A673 (cell line): ENCODE measurements at regions not wholly inside any gene's neighbourhood (a gene's known extent, or its start where the extent isn't known, plus 50 kb on each side); places are given as distances from the start of the nearest gene placed in this dataset.

Experiments
- BruUV-seq: library from RNA; stranded (reverse); fragments of 400-500 nt; replicated peaks from 2 replicates; lab custom pipeline; 2021; lab: Mats Ljungman, UMichigan
- CTCF ChIA-PET: fragments of 300-600 bp; sonication (Branson Sonifier 250); formaldehyde crosslinking; loops from one replicate; lab custom pipeline; 2022; ENCODE audit warnings: antibody characterized with exemption; lab: Charles Lee
- POLR2A ChIA-PET: fragments of 300-600 bp; sonication (Branson Sonifier 250); formaldehyde crosslinking; loops from one replicate; lab custom pipeline; 2022; ENCODE audit warnings: antibody characterized with exemption; ENCODE audit not compliant: low non-redundant PET; lab: Charles Lee
- DNase-seq: peaks from one replicate; pipeline ENCODE4 v3.0.0-alpha.2; 2015; ENCODE audit warnings: low spot score
- H3K27ac ChIP-seq: fragments of 200-600 bp; sonication (generic); 2 replicates; pipeline ENCODE4 v1.5.1; 2016; ENCODE audit warnings: mixed run types, low read depth, mild to moderate bottlenecking, mixed read lengths, antibody characterized with exemption, low read length; ENCODE audit not compliant: poor library complexity, severe bottlenecking
- H3K27me3 ChIP-seq: fragments of 200-600 bp; sonication (generic); replicated peaks from 2 replicates; pipeline ENCODE4 v1.6.1; 2017; ENCODE audit warnings: mixed run types, low read depth, mild to moderate bottlenecking, mixed read lengths, antibody characterized with exemption, low read length; ENCODE audit not compliant: insufficient read depth, poor library complexity
- H3K36me3 ChIP-seq: fragments of 200-600 bp; sonication (generic); 2 replicates; pipeline ENCODE4 v1.6.1; 2016; ENCODE audit warnings: mixed run types, mild to moderate bottlenecking, mixed read lengths, antibody characterized with exemption, low read length; ENCODE audit not compliant: insufficient read depth, poor library complexity, severe bottlenecking
- H3K4me1 ChIP-seq: fragments of 200-600 bp; sonication (generic); 2 replicates; pipeline ENCODE4 v1.6.1; 2017; ENCODE audit warnings: mixed run types, mild to moderate bottlenecking, mixed read lengths, antibody characterized with exemption, low read length; ENCODE audit not compliant: insufficient read depth, poor library complexity, severe bottlenecking
- H3K4me3 ChIP-seq: fragments of 200-600 bp; sonication (generic); 2 replicates; pipeline ENCODE4 v1.5.1; 2016; ENCODE audit warnings: low read depth, mixed run types, mild to moderate bottlenecking, mixed read lengths, low read length; ENCODE audit not compliant: poor library complexity, severe bottlenecking
- H3K9me3 ChIP-seq: fragments of 200-600 bp; sonication (generic); 2 replicates; pipeline ENCODE4 v1.6.1; 2016; ENCODE audit warnings: mixed run types, low read depth, mild to moderate bottlenecking, mixed read lengths, antibody characterized with exemption, low read length; ENCODE audit not compliant: poor library complexity, severe bottlenecking
- EZH2 ChIP-seq: fragments of 200-600 bp; sonication (generic); IDR thresholded peaks from 2 replicates; pipeline ENCODE4 v1.6.1; 2017; ENCODE audit warnings: borderline replicate concordance, low read depth, mild to moderate bottlenecking, mixed read lengths, antibody characterized with exemption, low read length; ENCODE audit not compliant: poor library complexity, severe bottlenecking
- intact Hi-C: fragments of 100-400 bp; cut with micrococcal nuclease; formaldehyde crosslinking; loops from one replicate; pipeline ENCODE4 v1.10.0; 2022; ENCODE audit not compliant: unreplicated experiment
- TF ChIP-seq, protein P1 (sequence below): fragments of 300-800, 200-600 bp; sonication (generic); conservative IDR thresholded peaks from 2 replicates; pipeline ENCODE4 v1.5.1; 2017; ENCODE audit warnings: low read depth, mild to moderate bottlenecking, antibody characterized with exemption, low read length, moderate library complexity, mixed read lengths

DNA sequence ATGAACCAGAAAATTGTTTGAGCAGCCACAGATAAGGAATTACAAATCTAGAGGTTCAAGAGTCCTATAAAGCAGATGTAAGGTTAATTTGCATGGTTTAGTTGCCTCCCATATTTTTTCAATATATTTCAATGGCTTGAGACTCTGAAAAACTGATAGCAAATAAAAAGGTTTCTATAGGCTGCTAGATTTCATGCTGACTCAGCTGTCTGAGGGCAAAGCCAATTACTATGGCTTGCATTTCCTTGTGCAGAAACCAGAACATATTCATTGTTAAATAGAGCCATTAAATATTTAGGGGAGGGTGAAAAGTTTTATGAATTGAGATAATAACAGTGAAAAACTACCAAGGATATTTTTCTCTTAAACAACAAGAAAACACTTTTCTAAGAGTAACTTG is 278.1 kb upstream of the CADM2 start:
- DNase-seq = peak; percentile 1
- BruUV-seq = no TSS peak
- H3K27me3 ChIP-seq = no peaks in the 10 kb centered on the region
- no peak overlapping the region for H3K4me3 ChIP-seq
- H3K36me3 ChIP-seq = no peaks in the 10 kb centered on the region
- ChIA-PET CTCF (no interaction called here), POLR2A (no interaction called here)
- peaks cover 7% of the 10 kb centered on the region for H3K9me3 ChIP-seq
- TF ChIP-seq EZH2 = no peak
- TF ChIP-seq, protein P1, sequence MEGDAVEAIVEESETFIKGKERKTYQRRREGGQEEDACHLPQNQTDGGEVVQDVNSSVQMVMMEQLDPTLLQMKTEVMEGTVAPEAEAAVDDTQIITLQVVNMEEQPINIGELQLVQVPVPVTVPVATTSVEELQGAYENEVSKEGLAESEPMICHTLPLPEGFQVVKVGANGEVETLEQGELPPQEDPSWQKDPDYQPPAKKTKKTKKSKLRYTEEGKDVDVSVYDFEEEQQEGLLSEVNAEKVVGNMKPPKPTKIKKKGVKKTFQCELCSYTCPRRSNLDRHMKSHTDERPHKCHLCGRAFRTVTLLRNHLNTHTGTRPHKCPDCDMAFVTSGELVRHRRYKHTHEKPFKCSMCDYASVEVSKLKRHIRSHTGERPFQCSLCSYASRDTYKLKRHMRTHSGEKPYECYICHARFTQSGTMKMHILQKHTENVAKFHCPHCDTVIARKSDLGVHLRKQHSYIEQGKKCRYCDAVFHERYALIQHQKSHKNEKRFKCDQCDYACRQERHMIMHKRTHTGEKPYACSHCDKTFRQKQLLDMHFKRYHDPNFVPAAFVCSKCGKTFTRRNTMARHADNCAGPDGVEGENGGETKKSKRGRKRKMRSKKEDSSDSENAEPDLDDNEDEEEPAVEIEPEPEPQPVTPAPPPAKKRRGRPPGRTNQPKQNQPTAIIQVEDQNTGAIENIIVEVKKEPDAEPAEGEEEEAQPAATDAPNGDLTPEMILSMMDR = no peak
- intact Hi-C loops = no loop called here
- no peak overlapping the region for H3K27ac ChIP-seq
- H3K4me1 ChIP-seq = no peaks in the 10 kb centered on the region

- intact Hi-C loops = no loop called here
- Histone ChIP-seq H3K27ac (no peak overlapping the region), H3K27me3 (no peaks in the 10 kb centered on the region), H3K9me3 (peaks cover 7% of the 10 kb centered on the region), H3K4me1 (no peaks in the 10 kb centered on the region), H3K4me3 (no peak overlapping the region), H3K36me3 (no peaks in the 10 kb centered on the region)
- BruUV-seq = no TSS peak
- CTCF ChIA-PET = no interaction called here
- DNase-seq = no peak
- POLR2A ChIA-PET = no interaction called here
- TF ChIP-seq, protein P1 = no peak
- TF ChIP-seq EZH2 = no peak
These were observed 275.3 kb upstream of the CADM2 start for GRCh38 chr3:84683493-84683892.

DNA sequence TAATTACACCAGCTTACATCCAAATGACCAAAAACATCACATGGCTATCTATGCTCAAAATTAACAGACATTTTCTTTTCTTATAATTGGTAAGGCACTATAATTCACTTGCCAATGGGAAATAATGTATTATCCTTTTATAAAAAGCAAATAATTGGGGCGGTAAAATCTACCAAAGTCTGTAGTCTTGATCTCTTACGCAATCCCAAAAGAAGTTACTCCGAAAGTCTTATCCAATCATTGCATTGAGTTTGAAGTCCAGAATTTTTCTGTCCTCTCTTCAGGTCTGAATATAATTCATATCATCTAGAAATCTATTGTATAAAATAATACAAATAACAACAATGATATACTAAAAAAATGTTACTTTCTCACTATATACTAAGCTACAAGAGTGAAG is 273.3 kb upstream of the CADM2 start:
- Histone ChIP-seq H3K4me3 (no peak overlapping the region), H3K4me1 (no peaks in the 10 kb centered on the region), H3K27ac (no peak overlapping the region), H3K27me3 (no peaks in the 10 kb centered on the region), H3K36me3 (no peaks in the 10 kb centered on the region), H3K9me3 (peaks cover 7% of the 10 kb centered on the region)
- DNase-seq = no peak
- intact Hi-C loops = no loop called here
- TF ChIP-seq, protein P1 = no peak
- no peak for TF ChIP-seq EZH2
- CTCF ChIA-PET = interaction anchor here (0.6 kb wide), 1 partner anchor 1199 kb away, joined by 10 read pairs; no protein-coding TSS in a partner anchor
- no TSS peak for BruUV-seq
- POLR2A ChIA-PET = no interaction called here
